ENCODE measurements at regions not wholly inside any gene's neighbourhood (a gene's known extent, or its start where the extent isn't known, plus 50 kb on each side); places are given as distances from the start of the nearest gene placed in this dataset.
"Not testable (repeated sequence)": the region's sequence is repeated elsewhere in the genome, so short reads cannot be mapped to it uniquely, and the experiment has no call there.

GRCh38 chr21:6096560-6097424 lies 4424.6 kb upstream of the TPTE start:
- H3K4me1 Mint-ChIP-seq; H3K9me3 Mint-ChIP-seq; H3K27ac Mint-ChIP-seq; H3K27me3 Mint-ChIP-seq (ENCODE audit: low read depth in 3 of 3); H3K36me3 Mint-ChIP-seq; H3K4me3 Mint-ChIP-seq; DNase-seq: not testable (repeated sequence)

GRCh38 chr21:6097736-6098135 lies 4423.6 kb upstream of the TPTE start:
- not testable (repeated sequence) for H3K36me3 Mint-ChIP-seq; H3K4me1 Mint-ChIP-seq; H3K27ac Mint-ChIP-seq; H3K27me3 Mint-ChIP-seq (ENCODE audit: low read depth in 3 of 3); DNase-seq; H3K9me3 Mint-ChIP-seq; H3K4me3 Mint-ChIP-seq

GRCh38 chr21:6098191-6098935 lies 4423.0 kb upstream of the TPTE start:
- H3K27ac Mint-ChIP-seq, result peak overlapping the region in 2 of 6 donors; percentile 15 to 45
- not testable (repeated sequence) for H3K36me3 Mint-ChIP-seq; H3K4me1 Mint-ChIP-seq; H3K9me3 Mint-ChIP-seq; H3K27me3 Mint-ChIP-seq (ENCODE audit: low read depth in 3 of 3); DNase-seq; H3K4me3 Mint-ChIP-seq

GRCh38 chr21:6101588-6101987 lies 4419.8 kb upstream of the TPTE start:
- not testable (repeated sequence) for H3K4me1 Mint-ChIP-seq

GRCh38 chr21:6104546-6104945 lies 4416.8 kb upstream of the TPTE start:
- not testable (repeated sequence) for H3K9me3 Mint-ChIP-seq, H3K36me3 Mint-ChIP-seq, H3K4me1 Mint-ChIP-seq

More at GRCh38 chr21:6101588-6101987, 4419.8 kb upstream of the TPTE start:
- H3K9me3 Mint-ChIP-seq; H3K36me3 Mint-ChIP-seq; H3K27me3 Mint-ChIP-seq (ENCODE audit: low read depth in 3 of 3); H3K27ac Mint-ChIP-seq; DNase-seq; H3K4me3 Mint-ChIP-seq: not testable (repeated sequence)

GRCh38 chr21:6106686-6107567 lies 4414.5 kb upstream of the TPTE start:
- not testable (repeated sequence) for H3K4me3 Mint-ChIP-seq; H3K4me1 Mint-ChIP-seq; H3K9me3 Mint-ChIP-seq; DNase-seq; H3K27me3 Mint-ChIP-seq (ENCODE audit: low read depth in 3 of 3); H3K36me3 Mint-ChIP-seq; H3K27ac Mint-ChIP-seq

More at GRCh38 chr21:6104546-6104945, 4416.8 kb upstream of the TPTE start:
- H3K27ac Mint-ChIP-seq; DNase-seq; H3K27me3 Mint-ChIP-seq (ENCODE audit: low read depth in 3 of 3); H3K4me3 Mint-ChIP-seq: not testable (repeated sequence)

- not testable (repeated sequence) for H3K4me3 Mint-ChIP-seq
Observed at GRCh38 chr21:6108894-6109293, 4412.5 kb upstream of the TPTE start.

GRCh38 chr21:6109774-6110173 lies 4411.6 kb upstream of the TPTE start:
- not testable (repeated sequence) for H3K9me3 Mint-ChIP-seq; DNase-seq; H3K4me3 Mint-ChIP-seq; H3K36me3 Mint-ChIP-seq; H3K4me1 Mint-ChIP-seq; H3K27me3 Mint-ChIP-seq (ENCODE audit: low read depth in 3 of 3); H3K27ac Mint-ChIP-seq

More at GRCh38 chr21:6108894-6109293, 4412.5 kb upstream of the TPTE start:
- DNase-seq; H3K27me3 Mint-ChIP-seq (ENCODE audit: low read depth in 3 of 3); H3K27ac Mint-ChIP-seq; H3K36me3 Mint-ChIP-seq; H3K4me1 Mint-ChIP-seq; H3K9me3 Mint-ChIP-seq: not testable (repeated sequence)

DNA sequence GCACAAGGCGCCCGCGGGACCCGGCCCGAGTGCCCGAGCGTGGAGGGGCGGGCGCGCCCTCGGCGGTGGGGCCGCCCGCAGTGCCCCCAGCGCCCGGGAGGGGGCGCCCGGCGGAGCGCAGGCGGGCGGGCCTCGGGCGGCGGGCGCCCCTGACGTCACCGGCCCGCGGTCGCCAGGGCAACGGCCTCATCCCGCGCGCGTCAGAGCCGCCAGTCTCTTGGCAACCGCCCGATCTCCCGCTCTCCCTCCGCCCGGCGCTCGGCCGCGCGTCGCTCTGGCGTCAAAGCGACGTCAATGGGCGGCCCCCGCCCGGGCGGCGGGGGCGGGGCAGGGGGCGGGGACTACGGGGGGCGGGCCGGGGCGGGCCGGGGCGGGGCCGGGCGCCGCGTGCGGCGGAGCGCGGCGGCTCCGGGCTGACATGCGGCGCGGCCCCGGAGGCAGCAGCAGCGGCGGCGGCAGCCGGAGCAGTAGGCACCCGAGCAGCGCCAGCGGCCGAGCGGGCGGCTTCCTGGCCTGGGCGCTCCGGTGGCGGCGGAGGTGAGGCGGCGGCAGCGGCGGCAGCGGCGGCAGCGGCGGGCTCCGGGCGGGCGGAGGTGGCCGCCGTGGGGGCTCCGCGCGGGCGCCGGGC lies 4410.6 kb upstream of the TPTE start:
- not testable (repeated sequence) for H3K4me1 Mint-ChIP-seq; H3K9me3 Mint-ChIP-seq; H3K4me3 Mint-ChIP-seq; DNase-seq; H3K36me3 Mint-ChIP-seq; H3K27ac Mint-ChIP-seq; H3K27me3 Mint-ChIP-seq (ENCODE audit: low read depth in 3 of 3)

GRCh38 chr21:6111354-6111753 lies 4410.0 kb upstream of the TPTE start:
- H3K9me3 Mint-ChIP-seq; H3K4me3 Mint-ChIP-seq; H3K36me3 Mint-ChIP-seq; H3K27ac Mint-ChIP-seq; H3K4me1 Mint-ChIP-seq; H3K27me3 Mint-ChIP-seq (ENCODE audit: low read depth in 3 of 3): not testable (repeated sequence)
- peak in 1 of 3 donors; percentile 27 for DNase-seq

- H3K9me3 Mint-ChIP-seq; H3K4me1 Mint-ChIP-seq; H3K27me3 Mint-ChIP-seq (ENCODE audit: low read depth in 3 of 3); DNase-seq; H3K4me3 Mint-ChIP-seq; H3K27ac Mint-ChIP-seq; H3K36me3 Mint-ChIP-seq: not testable (repeated sequence)
Observed at GRCh38 chr21:6118336-6118735, 4403.0 kb upstream of the TPTE start.

DNA sequence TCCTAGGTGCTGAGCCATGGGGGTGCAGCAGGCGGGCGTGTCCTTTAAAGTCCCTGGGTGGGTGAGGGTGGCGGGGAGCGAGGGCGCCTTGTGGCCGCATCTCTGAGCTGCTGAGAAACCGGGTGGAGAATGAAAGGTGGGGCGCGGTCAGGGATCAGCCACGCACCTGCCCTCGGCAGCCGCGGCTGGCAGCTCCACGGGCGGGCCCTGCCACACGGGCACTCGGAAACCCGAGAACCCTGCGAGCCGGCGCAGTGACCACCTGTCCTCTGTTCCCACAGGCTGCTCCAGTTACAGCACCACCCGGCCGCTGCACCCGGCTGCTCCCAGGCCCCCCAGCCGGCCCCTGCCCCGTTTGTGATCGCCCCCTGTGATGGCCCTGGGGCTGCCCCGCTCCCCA lies 4400.5 kb upstream of the TPTE start:
- H3K4me1 Mint-ChIP-seq; H3K36me3 Mint-ChIP-seq; H3K9me3 Mint-ChIP-seq; H3K4me3 Mint-ChIP-seq; DNase-seq; H3K27ac Mint-ChIP-seq; H3K27me3 Mint-ChIP-seq (ENCODE audit: low read depth in 3 of 3): not testable (repeated sequence)

DNA sequence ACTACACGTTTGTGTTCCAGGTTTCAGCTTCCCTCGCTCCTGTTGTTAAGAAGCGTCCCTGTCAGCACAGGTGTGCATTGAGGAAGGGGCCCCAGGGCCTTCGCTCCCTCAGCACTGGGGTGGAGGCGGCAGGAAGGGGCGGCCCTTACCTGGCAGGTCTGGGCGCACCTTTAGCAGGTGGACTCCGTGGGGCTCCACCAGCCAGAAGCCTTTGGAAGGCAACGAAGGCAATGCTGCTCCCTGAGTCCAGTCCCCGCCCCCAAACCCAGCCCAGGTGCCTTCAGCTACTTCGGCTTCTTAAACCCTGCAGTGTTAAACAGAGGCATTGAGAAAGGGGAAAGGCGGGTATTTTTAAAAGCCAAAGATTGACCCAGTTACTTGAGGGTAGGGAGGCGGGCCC lies 4398.8 kb upstream of the TPTE start:
- H3K9me3 Mint-ChIP-seq; H3K4me3 Mint-ChIP-seq; H3K27ac Mint-ChIP-seq; H3K27me3 Mint-ChIP-seq (ENCODE audit: low read depth in 3 of 3); H3K4me1 Mint-ChIP-seq; DNase-seq; H3K36me3 Mint-ChIP-seq: not testable (repeated sequence)

- Mint-ChIP-seq H3K27ac (peak overlapping the region in 5 of 6 donors; percentile 67 to 90 (median 78)), H3K4me3 (peak overlapping the region in 4 of 5 donors; percentile 27 to 63 (median 47))
- peak in 1 of 3 donors; percentile 21 for DNase-seq
- H3K4me1 Mint-ChIP-seq; H3K27me3 Mint-ChIP-seq (ENCODE audit: low read depth in 3 of 3); H3K36me3 Mint-ChIP-seq; H3K9me3 Mint-ChIP-seq: not testable (repeated sequence)
Observed at GRCh38 chr21:6123224-6123623, 4398.2 kb upstream of the TPTE start.

Data from immature natural killer cell (primary cell).